HG03520 (cell line): ENCODE measurements at regions not wholly inside any gene's neighbourhood (a gene's known extent, or its start where the extent isn't known, plus 50 kb on each side); places are given as distances from the start of the nearest gene placed in this dataset.

Experiments used
- ATAC-seq: cut with Tn5 transposase; IDR thresholded peaks from one replicate; pipeline ENCODE4 v1.9.1; 2021; ENCODE audit warnings: mild to moderate bottlenecking, moderate library complexity; ENCODE audit not compliant: unreplicated experiment

GRCh38 chr16:50884066-50884860 lies 142.4 kb downstream of the CYLD start:
- ATAC-seq, result no peak

GRCh38 chr16:50881956-50882355 lies 140.1 kb downstream of the CYLD start:
- no peak for ATAC-seq

GRCh38 chr16:50881331-50881830 lies 139.5 kb downstream of the CYLD start:
- ATAC-seq, result no peak

- ATAC-seq, result no peak
Observed at GRCh38 chr16:50880926-50881325, 139.0 kb downstream of the CYLD start.

- no peak for ATAC-seq
Observed at GRCh38 chr16:50879873-50880695, 138.2 kb downstream of the CYLD start.

- ATAC-seq, result no peak
Observed at GRCh38 chr16:50878966-50879615, 137.2 kb downstream of the CYLD start.

- ATAC-seq, result no peak
Observed at GRCh38 chr16:50878536-50878935, 136.7 kb downstream of the CYLD start.

- no peak for ATAC-seq
Observed at GRCh38 chr16:50876263-50876662, 134.4 kb downstream of the CYLD start.

GRCh38 chr16:50868577-50868976 lies 126.7 kb downstream of the CYLD start:
- no peak for ATAC-seq

- ATAC-seq, result no peak
Observed at GRCh38 chr16:50866806-50867205, 124.9 kb downstream of the CYLD start.

- no peak for ATAC-seq
Observed at GRCh38 chr16:50864386-50864785, 122.5 kb downstream of the CYLD start.

- ATAC-seq, result no peak
Observed at GRCh38 chr16:50863644-50864144, 121.8 kb downstream of the CYLD start.

- ATAC-seq, result no peak
Observed at GRCh38 chr16:50862818-50863643, 121.1 kb downstream of the CYLD start.

- no peak for ATAC-seq
Observed at GRCh38 chr16:50861970-50862411, 120.1 kb downstream of the CYLD start.

GRCh38 chr16:50861451-50861850 lies 119.6 kb downstream of the CYLD start:
- no peak for ATAC-seq

GRCh38 chr16:50859628-50860360 lies 117.9 kb downstream of the CYLD start:
- no peak for ATAC-seq

GRCh38 chr16:50858877-50859627 lies 117.2 kb downstream of the CYLD start:
- ATAC-seq, result no peak

GRCh38 chr16:50858376-50858775 lies 116.5 kb downstream of the CYLD start:
- no peak for ATAC-seq

- ATAC-seq, result no peak
Observed at GRCh38 chr16:50857881-50858280, 116.0 kb downstream of the CYLD start.
